Left lung (tissue), 4 donors: ENCODE measurements at regions not wholly inside any gene's neighbourhood (a gene's known extent, or its start where the extent isn't known, plus 50 kb on each side); places are given as distances from the start of the nearest gene placed in this dataset.

Experiments used
- ATAC-seq: fragments of 200-7000 bp; cut with Tn5 transposase; one replicate; pipeline ENCODE4 v1.9.1; 2020; ENCODE audit warnings: moderate library complexity
- DNase-seq, 4 donors: peaks; one replicate each; pipeline ENCODE4 v3.0.0-alpha.2; 2013 to 2020
- H3K27ac ChIP-seq, 2 donors: fragments of 200-600 bp; sonication (generic) in 1 of 2; one replicate each; pipeline versions ENCODE4 v1.5.0 to v1.8.0; 2020 to 2021
- H3K27me3 ChIP-seq, 2 donors: fragments of 200-600 bp; sonication (generic) in 1 of 2; one replicate each; pipeline versions ENCODE4 v1.5.0 to v1.8.0; 2020 to 2021
- H3K36me3 ChIP-seq, 2 donors: fragments of 200-600 bp; sonication (generic) in 1 of 2; one replicate each; pipeline versions ENCODE4 v1.5.0 to v1.8.0; 2020 to 2021
- H3K4me1 ChIP-seq, 2 donors: fragments of 200-600 bp; one replicate each; pipeline ENCODE4 v1.8.0; 2021
- H3K4me3 ChIP-seq, 2 donors: fragments of 200-600 bp; sonication (generic) in 1 of 2; one replicate each; pipeline versions ENCODE4 v1.5.0 to v1.8.0; 2020 to 2021; ENCODE audit warnings: mild to moderate bottlenecking in 1 of 2
- H3K9me3 ChIP-seq, 2 donors: fragments of 200-600 bp; sonication (generic) in 1 of 2; one replicate each; pipeline versions ENCODE4 v1.5.0 to v1.8.0; 2020 to 2021
- intact Hi-C, 2 donors: fragments of 100-400 bp; cut with DNase I; formaldehyde crosslinking; loops; one replicate each; pipeline versions ENCODE4 v1.11.2 to v1.14.2; 2022
- TF ChIP-seq, protein P1 (sequence below), 2 donors: fragments of 200-600 bp; sonication (generic) in 1 of 2; IDR thresholded peaks; one replicate each; pipeline versions ENCODE4 v1.5.0 to v1.8.0; 2021; ENCODE audit warnings: antibody characterized with exemption in 2 of 2
- donor health status: DM: no; HTN: yes; CAD: no.
- donor health status: DM: no; HTN: no; CAD: no.

DNA sequence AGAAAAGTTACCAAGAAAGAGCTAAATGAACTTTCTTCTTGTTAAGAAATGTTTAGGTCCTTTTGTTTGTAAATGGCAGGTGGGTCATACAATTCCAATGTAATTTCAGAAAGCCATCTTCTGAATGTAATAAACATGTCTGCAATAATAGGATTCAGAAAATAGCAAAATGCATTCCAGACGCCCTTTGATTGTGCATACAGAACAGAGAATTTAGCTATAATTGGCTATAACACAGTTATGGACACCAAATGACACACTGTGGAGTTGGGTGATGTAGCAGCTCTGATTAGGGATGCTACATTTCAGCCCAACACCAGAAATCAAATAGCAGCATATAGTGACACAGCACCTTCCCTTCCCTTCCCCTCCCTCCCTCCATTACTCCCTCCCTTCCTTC is 240.8 kb downstream of the SNX10 start:
- intact Hi-C loops = no loop called here
- no peak for ATAC-seq
- Histone ChIP-seq H3K9me3 (no peaks in the 10 kb centered on the region), H3K36me3 (no peaks in the 10 kb centered on the region), H3K27ac (no peak overlapping the region), H3K27me3 (peaks cover 0 to 16% of the 10 kb centered on the region in 2 donors), H3K4me1 (no peaks in the 10 kb centered on the region), H3K4me3 (no peak overlapping the region)
- no peak for DNase-seq
- TF ChIP-seq, protein P1, sequence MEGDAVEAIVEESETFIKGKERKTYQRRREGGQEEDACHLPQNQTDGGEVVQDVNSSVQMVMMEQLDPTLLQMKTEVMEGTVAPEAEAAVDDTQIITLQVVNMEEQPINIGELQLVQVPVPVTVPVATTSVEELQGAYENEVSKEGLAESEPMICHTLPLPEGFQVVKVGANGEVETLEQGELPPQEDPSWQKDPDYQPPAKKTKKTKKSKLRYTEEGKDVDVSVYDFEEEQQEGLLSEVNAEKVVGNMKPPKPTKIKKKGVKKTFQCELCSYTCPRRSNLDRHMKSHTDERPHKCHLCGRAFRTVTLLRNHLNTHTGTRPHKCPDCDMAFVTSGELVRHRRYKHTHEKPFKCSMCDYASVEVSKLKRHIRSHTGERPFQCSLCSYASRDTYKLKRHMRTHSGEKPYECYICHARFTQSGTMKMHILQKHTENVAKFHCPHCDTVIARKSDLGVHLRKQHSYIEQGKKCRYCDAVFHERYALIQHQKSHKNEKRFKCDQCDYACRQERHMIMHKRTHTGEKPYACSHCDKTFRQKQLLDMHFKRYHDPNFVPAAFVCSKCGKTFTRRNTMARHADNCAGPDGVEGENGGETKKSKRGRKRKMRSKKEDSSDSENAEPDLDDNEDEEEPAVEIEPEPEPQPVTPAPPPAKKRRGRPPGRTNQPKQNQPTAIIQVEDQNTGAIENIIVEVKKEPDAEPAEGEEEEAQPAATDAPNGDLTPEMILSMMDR (IDR thresholded peaks at IDR 0.05) = no peak

DNA sequence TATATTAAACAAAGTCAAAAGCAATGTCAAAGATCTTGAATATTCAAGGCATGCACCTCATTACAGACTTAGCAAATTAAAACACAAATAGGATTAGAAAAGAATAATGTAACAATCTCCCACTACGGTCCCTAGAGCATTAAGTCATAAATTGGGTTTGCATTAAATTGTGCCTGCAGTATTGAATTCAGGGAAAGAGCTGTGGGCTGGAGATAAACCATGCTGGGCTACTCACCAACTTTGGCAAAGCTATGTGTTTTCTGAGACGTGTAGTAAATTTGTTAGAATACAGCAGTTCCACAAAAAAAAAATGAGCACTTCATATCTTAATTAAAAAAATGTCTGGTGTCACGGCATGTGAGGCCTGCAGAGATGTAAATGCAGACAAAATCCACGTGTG is 241.6 kb downstream of the SNX10 start:
- no peaks in the 10 kb centered on the region for H3K36me3 ChIP-seq
- no peaks in the 10 kb centered on the region for H3K9me3 ChIP-seq
- DNase-seq (no peak), ATAC-seq (no peak)
- no peak overlapping the region for H3K4me3 ChIP-seq
- intact Hi-C loops = no loop called here
- no peaks in the 10 kb centered on the region for H3K4me1 ChIP-seq
- peaks cover 0 to 18% of the 10 kb centered on the region in 2 donors for H3K27me3 ChIP-seq
- TF ChIP-seq, protein P1 (IDR thresholded peaks at IDR 0.05) = no peak
- no peak overlapping the region for H3K27ac ChIP-seq

DNA sequence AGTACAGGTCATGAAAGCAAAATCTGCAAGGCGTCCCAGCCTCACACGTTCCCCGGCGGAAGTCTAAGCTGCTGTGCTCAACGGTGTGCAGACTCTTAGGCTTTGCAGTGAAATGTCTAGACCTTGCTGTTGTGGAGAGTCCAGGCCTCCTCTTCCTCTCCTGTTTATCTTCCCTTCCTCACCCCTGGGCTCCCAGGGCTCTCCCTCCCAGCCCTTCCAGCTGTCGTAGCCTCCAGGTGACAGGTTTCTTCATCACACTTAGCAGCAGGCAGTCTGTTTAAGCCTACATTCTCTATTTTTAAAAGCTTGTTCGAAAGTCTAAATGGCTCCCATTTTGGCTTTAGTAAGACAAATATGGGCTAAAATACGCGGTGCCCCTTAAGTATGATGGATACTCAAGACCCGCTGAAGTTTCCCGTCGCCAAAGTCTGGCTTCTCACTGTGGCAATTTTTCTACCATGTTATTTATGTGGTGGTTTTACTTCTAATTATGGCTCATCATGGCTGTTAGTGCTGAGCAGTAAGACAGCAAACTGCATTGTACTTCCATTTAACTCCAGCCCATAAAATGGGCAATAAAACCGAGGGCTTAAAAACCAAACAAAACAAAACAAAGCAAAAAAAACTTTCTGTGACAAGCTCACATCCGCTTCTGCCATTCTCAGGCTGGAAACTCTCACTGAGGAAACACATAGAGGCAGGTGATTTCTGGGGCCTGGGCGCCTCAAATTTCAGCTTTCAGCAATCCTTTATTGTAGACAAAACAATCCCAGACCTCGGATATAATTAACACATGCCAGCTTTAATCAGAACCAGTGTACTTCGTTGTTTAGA is 243.2 kb downstream of the SNX10 start:
- Histone ChIP-seq H3K9me3 (no peaks in the 10 kb centered on the region), H3K4me1 (no peaks in the 10 kb centered on the region), H3K27me3 (peaks cover 6 to 34% of the 10 kb centered on the region in 2 donors), H3K4me3 (no peak overlapping the region), H3K27ac (no peak overlapping the region), H3K36me3 (no peaks in the 10 kb centered on the region)
- ATAC-seq = no peak
- TF ChIP-seq, protein P1 (IDR thresholded peaks at IDR 0.05) = no peak
- intact Hi-C loops = no loop called here
- no peak for DNase-seq

DNA sequence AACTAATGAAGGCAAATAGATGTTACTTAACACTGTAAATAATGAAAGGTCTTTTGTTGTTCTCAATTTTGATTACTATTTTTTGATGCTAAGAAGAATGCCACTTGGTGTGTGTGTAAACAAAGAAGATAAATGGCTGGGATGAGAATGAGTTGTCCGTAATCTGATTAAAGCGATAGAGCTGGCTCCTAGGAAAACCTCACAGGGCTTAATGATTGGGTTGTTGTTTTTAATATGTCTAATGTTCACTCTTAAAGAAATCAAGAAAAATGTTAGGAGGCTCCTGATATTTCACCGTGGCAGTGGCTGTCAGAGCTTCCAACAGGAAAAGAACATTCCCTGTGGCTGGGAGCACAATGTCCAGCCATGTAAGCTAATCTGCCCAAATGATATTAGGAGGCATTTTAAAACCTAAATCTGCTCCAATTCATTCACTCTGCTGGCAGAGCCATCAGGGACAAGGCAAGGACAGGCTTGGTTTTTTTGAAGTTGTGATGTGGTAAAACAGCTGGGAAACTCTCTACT is 243.9 kb downstream of the SNX10 start:
- H3K27me3 ChIP-seq = peaks cover 6 to 35% of the 10 kb centered on the region in 2 donors
- no peak for DNase-seq
- TF ChIP-seq, protein P1 (IDR thresholded peaks at IDR 0.05) = no peak
- H3K4me3 ChIP-seq = no peak overlapping the region
- no peaks in the 10 kb centered on the region for H3K9me3 ChIP-seq
- H3K36me3 ChIP-seq = no peaks in the 10 kb centered on the region
- no peak for ATAC-seq
- no peak overlapping the region for H3K27ac ChIP-seq
- no peaks in the 10 kb centered on the region for H3K4me1 ChIP-seq
- intact Hi-C loops = no loop called here

DNA sequence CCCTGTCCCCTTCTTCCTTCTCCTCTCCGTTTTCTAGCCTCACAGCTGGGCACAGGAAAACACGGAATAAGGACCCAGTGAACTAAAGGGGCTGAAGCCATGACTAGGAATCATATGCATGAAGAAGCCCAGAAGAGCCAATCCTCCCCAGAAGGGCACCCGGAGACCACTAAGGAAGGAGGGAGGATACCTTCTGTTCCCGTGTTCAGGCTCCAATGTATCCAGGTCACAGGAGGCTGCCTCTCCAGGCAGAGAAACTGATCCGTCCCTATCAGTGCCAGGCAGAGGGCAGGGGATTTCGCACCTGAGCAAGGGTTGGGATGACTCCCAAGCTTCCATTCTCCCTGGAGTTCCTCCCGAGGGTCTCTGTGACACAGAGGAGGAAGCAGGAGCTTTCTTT is 246.6 kb downstream of the SNX10 start:
- ATAC-seq (no peak), DNase-seq (no peak)
- no peaks in the 10 kb centered on the region for H3K9me3 ChIP-seq
- no peaks in the 10 kb centered on the region for H3K36me3 ChIP-seq
- no peak overlapping the region for H3K27ac ChIP-seq
- no peaks in the 10 kb centered on the region for H3K4me1 ChIP-seq
- H3K27me3 ChIP-seq = peaks cover 6 to 35% of the 10 kb centered on the region in 2 donors
- TF ChIP-seq, protein P1 (IDR thresholded peaks at IDR 0.05) = no peak
- intact Hi-C loops = no loop called here
- H3K4me3 ChIP-seq = no peak overlapping the region
